ENCODE measurements at regions not wholly inside any gene's neighbourhood (a gene's known extent, or its start where the extent isn't known, plus 50 kb on each side); places are given as distances from the start of the nearest gene placed in this dataset.

GRCh38 chr1:90472775-90473174 is 244.3 kb downstream of the BARHL2 start:
- TF ChIP-seq CTCF (IDR thresholded peaks at IDR 0.05) (no peak), POLR2A (IDR thresholded peaks at IDR 0.05) (no peak)
